IPS-15b (cell line): ENCODE measurements at regions not wholly inside any gene's neighbourhood (a gene's known extent, or its start where the extent isn't known, plus 50 kb on each side); places are given as distances from the start of the nearest gene placed in this dataset.

Source experiments
- H3K27me3 ChIP-seq: one replicate; pipeline ENCODE4 v1.6.1; 2013; ENCODE audit warnings: low read length; ENCODE audit not compliant: control insufficient read depth, insufficient read depth
- H3K36me3 ChIP-seq: one replicate; pipeline ENCODE4 v1.6.1; 2013; ENCODE audit warnings: low read length; ENCODE audit not compliant: control insufficient read depth, insufficient read depth
- H3K4me1 ChIP-seq: one replicate; pipeline ENCODE4 v1.6.1; 2013; ENCODE audit warnings: mild to moderate bottlenecking, low read length; ENCODE audit not compliant: control insufficient read depth, insufficient read depth
- H3K4me3 ChIP-seq: one replicate; pipeline ENCODE4 v1.5.1; 2013; ENCODE audit warnings: low read depth, low read length
- H3K9ac ChIP-seq: one replicate; pipeline ENCODE4 v1.6.1; 2013; ENCODE audit warnings: low read depth, mild to moderate bottlenecking, low read length
- H3K9me3 ChIP-seq: one replicate; pipeline ENCODE4 v1.6.1; 2013; ENCODE audit warnings: mild to moderate bottlenecking, low read length; ENCODE audit not compliant: control insufficient read depth, insufficient read depth

DNA sequence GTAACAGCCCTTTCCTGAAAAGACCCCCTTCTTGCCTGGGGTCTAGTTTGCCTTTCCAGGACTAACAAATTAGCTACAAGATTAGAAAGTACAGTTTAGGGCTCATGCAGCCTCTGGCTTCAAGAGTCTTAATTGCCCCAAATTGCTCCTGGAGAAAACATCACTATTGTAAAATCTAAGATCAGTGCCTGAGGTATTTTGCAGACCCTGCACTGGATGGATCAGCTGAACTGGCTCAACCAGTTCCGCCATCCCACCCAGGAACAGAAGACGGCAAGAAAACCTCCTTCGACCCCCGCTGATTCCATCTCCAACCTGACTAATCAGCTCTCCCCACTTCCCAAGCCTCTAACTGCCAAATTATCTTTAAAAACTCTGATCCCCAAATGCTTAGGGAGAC is 236.5 kb upstream of the KCNG1 start:
- Histone ChIP-seq H3K36me3 (no peaks in the 10 kb centered on the region), H3K27me3 (no peaks in the 10 kb centered on the region), H3K9me3 (no peaks in the 10 kb centered on the region)

DNA sequence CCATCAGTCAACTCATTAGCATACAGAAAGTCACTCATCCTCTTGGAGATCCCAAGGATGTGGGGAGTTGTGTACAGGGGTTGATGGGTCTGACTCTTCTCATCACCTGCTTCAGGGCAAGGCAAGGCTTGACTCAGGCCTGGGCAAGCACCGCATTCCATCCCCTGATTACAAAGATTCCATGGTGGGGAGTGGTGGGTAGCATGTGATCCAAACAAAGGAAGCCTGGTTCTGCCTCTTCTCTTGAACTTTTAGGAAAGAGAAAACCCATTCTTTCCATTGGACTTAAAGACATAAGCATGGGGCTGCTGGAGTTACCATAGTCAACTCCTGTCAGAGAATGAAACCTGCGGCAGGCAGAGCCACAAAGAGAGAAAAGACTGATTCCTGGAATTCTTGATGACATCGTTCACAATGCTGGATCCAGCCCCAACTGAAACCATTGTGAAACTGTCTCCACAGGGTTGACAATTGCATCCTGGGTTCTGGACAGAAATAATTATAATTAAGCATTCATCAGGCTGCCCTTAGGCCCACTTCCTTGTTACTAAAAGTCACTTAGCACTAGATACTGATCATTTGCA is 235.8 kb upstream of the KCNG1 start:
- H3K9me3 ChIP-seq: no peaks in the 10 kb centered on the region
- no peaks in the 10 kb centered on the region for H3K36me3 ChIP-seq
- no peaks in the 10 kb centered on the region for H3K27me3 ChIP-seq
- peaks cover 2% of the 10 kb centered on the region for H3K4me1 ChIP-seq
- H3K4me3 ChIP-seq: no peak overlapping the region
- no peak overlapping the region for H3K9ac ChIP-seq

More for the DNA sequence above, 236.5 kb upstream of the KCNG1 start:
- Histone ChIP-seq H3K4me1 (peaks cover 2% of the 10 kb centered on the region), H3K4me3 (no peak overlapping the region), H3K9ac (no peak overlapping the region)

GRCh38 chr20:51255417-51255816 is 232.5 kb upstream of the KCNG1 start:
- no peaks in the 10 kb centered on the region for H3K9me3 ChIP-seq

DNA sequence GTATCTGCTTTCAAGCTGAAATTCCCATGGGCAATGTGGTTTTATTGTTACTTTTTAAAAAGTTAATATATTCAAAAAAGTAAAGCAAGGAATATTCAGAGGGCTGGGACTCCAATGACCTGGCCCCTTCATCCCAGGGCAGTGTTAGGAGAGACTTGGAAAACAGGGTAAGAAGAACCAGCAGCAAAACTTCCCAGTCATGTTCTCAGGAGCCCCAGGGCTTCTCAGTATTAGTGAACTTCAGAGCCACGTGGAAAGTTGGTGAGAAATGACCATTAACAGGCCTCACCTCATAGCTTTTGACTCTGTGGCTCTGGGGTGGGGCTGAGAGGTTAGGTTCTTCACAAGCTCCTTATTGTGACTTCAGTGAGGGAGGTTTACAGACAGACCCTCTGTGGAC is 230.4 kb upstream of the KCNG1 start:
- Histone ChIP-seq H3K4me3 (no peak overlapping the region), H3K9ac (no peak overlapping the region), H3K9me3 (no peaks in the 10 kb centered on the region), H3K27me3 (no peaks in the 10 kb centered on the region), H3K36me3 (no peaks in the 10 kb centered on the region), H3K4me1 (no peaks in the 10 kb centered on the region)

More at GRCh38 chr20:51255417-51255816, 232.5 kb upstream of the KCNG1 start:
- Histone ChIP-seq H3K9ac (no peak overlapping the region), H3K4me3 (no peak overlapping the region), H3K36me3 (no peaks in the 10 kb centered on the region), H3K4me1 (no peaks in the 10 kb centered on the region), H3K27me3 (no peaks in the 10 kb centered on the region)

DNA sequence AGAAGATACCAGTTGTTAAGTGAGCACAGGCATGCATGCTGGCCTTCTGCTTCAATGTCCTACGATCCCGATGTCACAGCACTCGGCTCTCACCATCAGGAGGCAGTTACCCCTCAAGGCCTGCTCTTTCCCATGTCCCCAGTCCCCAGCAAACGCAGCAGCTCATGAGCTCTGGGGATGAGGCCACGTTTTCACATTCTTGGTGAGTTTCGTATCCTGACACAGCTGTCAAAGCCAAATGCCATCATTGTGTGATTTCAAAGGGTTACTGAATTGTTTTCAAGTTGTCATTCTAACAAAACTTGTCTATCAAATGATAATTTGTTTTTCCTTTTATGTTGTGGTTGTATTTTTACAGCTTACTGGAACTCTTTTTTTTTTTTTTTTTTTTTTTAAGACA is 226.9 kb upstream of the KCNG1 start:
- Histone ChIP-seq H3K36me3 (no peaks in the 10 kb centered on the region), H3K4me1 (no peaks in the 10 kb centered on the region), H3K4me3 (no peak overlapping the region), H3K27me3 (no peaks in the 10 kb centered on the region), H3K9ac (no peak overlapping the region), H3K9me3 (no peaks in the 10 kb centered on the region)

DNA sequence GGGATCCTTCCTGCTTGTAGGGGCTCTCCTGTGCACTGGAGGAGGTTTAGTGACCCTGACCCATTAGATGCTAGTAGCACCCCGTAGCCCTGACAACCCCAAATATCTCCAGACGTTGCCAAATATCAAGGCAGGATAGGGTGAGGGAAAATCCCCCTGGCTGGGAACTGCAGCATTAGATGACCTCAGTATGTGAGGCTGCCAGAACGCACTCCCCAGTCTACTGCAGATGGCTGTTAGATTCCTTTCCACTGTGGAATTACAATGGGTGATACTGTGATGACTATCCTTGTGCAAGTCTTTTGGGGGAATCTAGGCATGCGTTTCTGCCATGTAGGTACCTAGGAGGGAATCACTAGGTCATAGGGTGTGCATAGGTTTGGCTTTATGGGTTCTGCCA is 226.3 kb upstream of the KCNG1 start:
- Histone ChIP-seq H3K27me3 (no peaks in the 10 kb centered on the region), H3K4me3 (no peak overlapping the region), H3K4me1 (no peaks in the 10 kb centered on the region), H3K9me3 (no peaks in the 10 kb centered on the region), H3K36me3 (no peaks in the 10 kb centered on the region), H3K9ac (no peak overlapping the region)

DNA sequence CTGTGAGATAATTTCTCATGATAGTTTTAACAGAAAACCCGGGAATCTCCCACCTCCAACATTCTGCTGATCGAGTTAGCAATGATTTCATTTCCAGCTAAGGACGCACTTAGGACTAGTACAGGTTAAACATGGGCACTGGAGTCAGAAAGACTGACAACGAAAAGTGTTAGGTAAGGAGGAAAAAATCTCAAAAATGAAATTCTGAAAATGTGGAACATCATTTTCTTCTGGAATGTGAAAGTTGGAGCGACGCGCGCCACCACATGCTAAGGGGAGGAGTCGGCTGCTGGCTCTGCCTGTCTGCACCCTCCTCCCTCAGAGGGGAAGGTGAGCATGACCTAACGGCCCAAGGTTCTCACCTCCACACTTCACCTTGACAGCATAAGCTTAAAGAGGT is 221.6 kb upstream of the KCNG1 start:
- Histone ChIP-seq H3K27me3 (no peaks in the 10 kb centered on the region), H3K4me3 (no peak overlapping the region), H3K9me3 (no peaks in the 10 kb centered on the region), H3K36me3 (no peaks in the 10 kb centered on the region), H3K9ac (no peak overlapping the region), H3K4me1 (no peaks in the 10 kb centered on the region)

- Histone ChIP-seq H3K36me3 (no peaks in the 10 kb centered on the region), H3K4me3 (no peak overlapping the region), H3K9me3 (no peaks in the 10 kb centered on the region), H3K4me1 (no peaks in the 10 kb centered on the region), H3K9ac (no peak overlapping the region), H3K27me3 (no peaks in the 10 kb centered on the region)
Measured at GRCh38 chr20:51238675-51239305, 215.9 kb upstream of the KCNG1 start.

DNA sequence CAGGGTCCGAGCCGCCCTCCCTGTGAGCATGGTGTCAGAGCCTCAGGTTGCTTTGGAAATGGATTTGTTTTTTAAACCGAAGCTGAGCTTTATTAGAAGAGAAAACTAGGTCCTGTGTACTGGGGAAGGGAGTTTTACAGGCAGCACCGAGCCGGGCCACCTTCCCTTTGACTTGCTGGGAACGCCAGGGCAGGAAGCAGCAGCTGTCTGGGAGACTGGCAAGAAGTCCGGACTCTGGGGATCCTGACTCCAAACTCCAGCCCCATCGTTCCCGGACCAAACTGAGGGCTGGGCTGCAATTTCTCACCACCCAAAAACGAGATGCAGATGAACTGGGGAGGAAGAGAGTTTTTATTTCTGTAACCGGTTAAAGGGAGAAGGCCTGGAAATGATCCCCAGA is 214.9 kb upstream of the KCNG1 start:
- H3K36me3 ChIP-seq: no peaks in the 10 kb centered on the region
- no peaks in the 10 kb centered on the region for H3K4me1 ChIP-seq
- H3K4me3 ChIP-seq: no peak overlapping the region
- H3K27me3 ChIP-seq: no peaks in the 10 kb centered on the region
- no peak overlapping the region for H3K9ac ChIP-seq
- H3K9me3 ChIP-seq: no peaks in the 10 kb centered on the region

- Histone ChIP-seq H3K9me3 (no peaks in the 10 kb centered on the region), H3K4me1 (no peaks in the 10 kb centered on the region), H3K4me3 (no peak overlapping the region), H3K27me3 (no peaks in the 10 kb centered on the region), H3K36me3 (no peaks in the 10 kb centered on the region), H3K9ac (no peak overlapping the region)
Measured at GRCh38 chr20:51237278-51237677, 214.4 kb upstream of the KCNG1 start.

DNA sequence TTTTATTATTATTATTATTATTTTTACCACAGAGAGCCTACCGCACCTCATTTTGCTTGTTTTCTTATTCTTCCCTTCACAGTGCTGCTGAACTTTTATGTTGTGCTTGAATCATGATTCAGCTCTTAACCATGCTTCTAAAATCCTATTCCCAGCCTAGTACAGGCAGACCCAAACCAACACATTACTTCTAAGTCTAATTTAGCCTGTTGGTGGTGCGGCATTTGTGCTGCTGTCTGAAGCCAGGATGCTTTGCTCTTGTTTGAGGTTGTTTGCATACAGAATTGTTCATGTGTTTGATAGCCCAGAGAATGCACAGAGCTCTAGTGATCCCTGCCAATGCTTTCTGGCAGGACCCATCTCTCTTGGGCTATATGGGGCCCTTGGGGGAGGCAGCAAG is 213.5 kb upstream of the KCNG1 start:
- no peaks in the 10 kb centered on the region for H3K36me3 ChIP-seq
- H3K27me3 ChIP-seq: no peaks in the 10 kb centered on the region
- H3K4me1 ChIP-seq: no peaks in the 10 kb centered on the region
- no peak overlapping the region for H3K9ac ChIP-seq
- H3K9me3 ChIP-seq: no peaks in the 10 kb centered on the region
- no peak overlapping the region for H3K4me3 ChIP-seq

- no peaks in the 10 kb centered on the region for H3K27me3 ChIP-seq
- H3K9ac ChIP-seq: no peak overlapping the region
- no peaks in the 10 kb centered on the region for H3K36me3 ChIP-seq
- H3K9me3 ChIP-seq: no peaks in the 10 kb centered on the region
- H3K4me1 ChIP-seq: no peaks in the 10 kb centered on the region
- H3K4me3 ChIP-seq: no peak overlapping the region
Measured at GRCh38 chr20:51233345-51233744, 210.4 kb upstream of the KCNG1 start.
